ENCODE measurements at regions not wholly inside any gene's neighbourhood (a gene's known extent, or its start where the extent isn't known, plus 50 kb on each side); places are given as distances from the start of the nearest gene placed in this dataset.

- Histone ChIP-seq H3K9me3 (ENCODE audit: insufficient read depth, low read length, severe bottlenecking) (no peaks in the 10 kb centered on the region), H3K9ac (ENCODE audit: low read depth, low read length) (no peak overlapping the region), H3K4me1 (ENCODE audit: insufficient read depth, low read length) (no peaks in the 10 kb centered on the region), H3K79me2 (ENCODE audit: insufficient read depth, low read length) (no peaks in the 10 kb centered on the region), H3K4me2 (ENCODE audit: insufficient read depth, low read length) (no peak overlapping the region), H3K36me3 (ENCODE audit: insufficient read depth, low read length) (no peaks in the 10 kb centered on the region), H3K27me3 (ENCODE audit: insufficient read depth, low read length, poor library complexity) (peaks cover 12% of the 10 kb centered on the region), H3K4me3 (ENCODE audit: low read depth in 1 of 2, low read length in 2 of 2) (no peak overlapping the region), H4K20me1 (ENCODE audit: insufficient read depth, low read length) (peaks cover 31% of the 10 kb centered on the region), H2AFZ (ENCODE audit: low read depth, low read length) (no peak overlapping the region), H3K27ac (ENCODE audit: low read length) (no peak overlapping the region)
- ATAC-seq (ENCODE audit: insufficient read depth, low read depth), result no peak
- TF ChIP-seq CTCF (IDR thresholded peaks at IDR 0.05; ENCODE audit: borderline replicate concordance, extremely low read depth, low read length, poor library complexity, severe bottlenecking) (no peak), EZH2 (IDR thresholded peaks at IDR 0.05; ENCODE audit: borderline replicate concordance, low read depth, low read length, severe bottlenecking) (no peak)
- no peak for DNase-seq
These were observed 249.4 kb downstream of the NPHP4 start for GRCh38 chr1:5742801-5743200.

GRCh38 chr1:5742032-5742431 is 250.2 kb downstream of the NPHP4 start:
- no peak for TF ChIP-seq EZH2 (IDR thresholded peaks at IDR 0.05; ENCODE audit: borderline replicate concordance, low read depth, low read length, severe bottlenecking)
- TF ChIP-seq CTCF (IDR thresholded peaks at IDR 0.05; ENCODE audit: borderline replicate concordance, extremely low read depth, low read length, poor library complexity, severe bottlenecking), result no peak
- H3K27ac ChIP-seq (ENCODE audit: low read length), result no peak overlapping the region
- ATAC-seq (ENCODE audit: insufficient read depth, low read depth) (no peak), DNase-seq (no peak)
- H3K79me2 ChIP-seq (ENCODE audit: insufficient read depth, low read length), result no peaks in the 10 kb centered on the region
- H3K9ac ChIP-seq (ENCODE audit: low read depth, low read length), result no peak overlapping the region
- no peaks in the 10 kb centered on the region for H3K36me3 ChIP-seq (ENCODE audit: insufficient read depth, low read length)
- peaks cover 12% of the 10 kb centered on the region for H3K27me3 ChIP-seq (ENCODE audit: insufficient read depth, low read length, poor library complexity)
- H4K20me1 ChIP-seq (ENCODE audit: insufficient read depth, low read length), result peaks cover 31% of the 10 kb centered on the region
- no peaks in the 10 kb centered on the region for H3K4me1 ChIP-seq (ENCODE audit: insufficient read depth, low read length)
- H3K9me3 ChIP-seq (ENCODE audit: insufficient read depth, low read length, severe bottlenecking), result no peaks in the 10 kb centered on the region
- H3K4me2 ChIP-seq (ENCODE audit: insufficient read depth, low read length), result no peak overlapping the region
- no peak overlapping the region for H3K4me3 ChIP-seq (ENCODE audit: low read depth in 1 of 2, low read length in 2 of 2)
- no peak overlapping the region for H2AFZ ChIP-seq (ENCODE audit: low read depth, low read length)

GRCh38 chr1:5740865-5741860 is 251.1 kb downstream of the NPHP4 start:
- TF ChIP-seq CTCF (IDR thresholded peaks at IDR 0.05; ENCODE audit: borderline replicate concordance, extremely low read depth, low read length, poor library complexity, severe bottlenecking), result no peak
- no peak for TF ChIP-seq EZH2 (IDR thresholded peaks at IDR 0.05; ENCODE audit: borderline replicate concordance, low read depth, low read length, severe bottlenecking)
- H3K79me2 ChIP-seq (ENCODE audit: insufficient read depth, low read length), result no peaks in the 10 kb centered on the region
- H3K4me1 ChIP-seq (ENCODE audit: insufficient read depth, low read length), result no peaks in the 10 kb centered on the region
- peaks cover 28% of the 10 kb centered on the region for H4K20me1 ChIP-seq (ENCODE audit: insufficient read depth, low read length)
- no peak overlapping the region for H3K4me2 ChIP-seq (ENCODE audit: insufficient read depth, low read length)
- no peaks in the 10 kb centered on the region for H3K36me3 ChIP-seq (ENCODE audit: insufficient read depth, low read length)
- ATAC-seq (ENCODE audit: insufficient read depth, low read depth) (no peak), DNase-seq (no peak)
- H3K27ac ChIP-seq (ENCODE audit: low read length), result no peak overlapping the region
- no peaks in the 10 kb centered on the region for H3K9me3 ChIP-seq (ENCODE audit: insufficient read depth, low read length, severe bottlenecking)
- H3K27me3 ChIP-seq (ENCODE audit: insufficient read depth, low read length, poor library complexity), result peaks cover 12% of the 10 kb centered on the region
- no peak overlapping the region for H2AFZ ChIP-seq (ENCODE audit: low read depth, low read length)
- H3K9ac ChIP-seq (ENCODE audit: low read depth, low read length), result no peak overlapping the region
- no peak overlapping the region for H3K4me3 ChIP-seq (ENCODE audit: low read depth in 1 of 2, low read length in 2 of 2)
